Naive thymus-derived CD4-positive, alpha-beta T cell (primary cell): ENCODE measurements at regions not wholly inside any gene's neighbourhood (a gene's known extent, or its start where the extent isn't known, plus 50 kb on each side); places are given as distances from the start of the nearest gene placed in this dataset.

Source experiments
- ATAC-seq: fragments of 150-1000 bp; cut with Tn5 transposase; 2 replicates; pipeline ENCODE4 v1.10.0; 2021; ENCODE audit warnings: mild to moderate bottlenecking, moderate library complexity
- CTCF ChIA-PET: fragments of 350-600 bp; sonication (Branson Sonifier 250); formaldehyde crosslinking; loops from one replicate; lab custom pipeline; 2021; ENCODE audit warnings: antibody characterized with exemption; lab: Charles Lee
- POLR2A ChIA-PET: fragments of 350-600 bp; sonication (Branson Sonifier 250); formaldehyde crosslinking; loops from one replicate; lab custom pipeline; 2021; ENCODE audit warnings: antibody characterized with exemption, inconsistent platforms; lab: Charles Lee
- DNase-seq, 9 donors: peaks; one replicate each; pipeline versions ENCODE4 v3.0.0 to v3.0.0-alpha.2; 2020 to 2022; ENCODE audit warnings: mixed read lengths in 1 of 9
- H3K27ac ChIP-seq: one replicate; pipeline ENCODE4 v1.7.0; 2013; ENCODE audit warnings: mild to moderate bottlenecking, low read depth, low read length, moderate library complexity
- H3K27me3 ChIP-seq, 2 donors: one replicate each; pipeline ENCODE4 v1.7.0; 2013; ENCODE audit warnings: low read length in 2 of 2, mild to moderate bottlenecking in 2 of 2, moderate library complexity in 2 of 2; ENCODE audit not compliant: control insufficient read depth in 2 of 2, insufficient read depth in 2 of 2
- H3K36me3 ChIP-seq, 3 experiments: 1 replicate in 2 of 3; 2 replicates in 1 of 3; pipeline ENCODE4 v1.7.0; 2013; ENCODE audit warnings: low read length in 3 of 3, mild to moderate bottlenecking in 3 of 3, moderate library complexity in 1 of 3; ENCODE audit not compliant: insufficient read depth in 3 of 3, control insufficient read depth in 2 of 3
- H3K4me1 ChIP-seq, 2 donors: one replicate each; pipeline ENCODE4 v1.7.0; 2013; ENCODE audit warnings: low read length in 2 of 2, mild to moderate bottlenecking in 2 of 2, moderate library complexity in 1 of 2; ENCODE audit not compliant: control insufficient read depth in 2 of 2, insufficient read depth in 2 of 2
- H3K4me3 ChIP-seq: 2 replicates; pipeline ENCODE4 v1.7.0; 2013; ENCODE audit warnings: mild to moderate bottlenecking, low read length
- H3K9me3 ChIP-seq, 3 experiments: 1 replicate in 2 of 3; 2 replicates in 1 of 3; pipeline ENCODE4 v1.7.0; 2013; ENCODE audit warnings: low read length in 3 of 3; ENCODE audit not compliant: control insufficient read depth in 2 of 3
- H3K27ac Mint-ChIP-seq, 9 donors: one replicate each; pipeline ENCODE4 v1.8.0; 2020 to 2022; ENCODE audit warnings: mixed read lengths in 9 of 9, mild to moderate bottlenecking in 8 of 9, moderate library complexity in 5 of 9, inconsistent platforms in 2 of 9
- H3K27me3 Mint-ChIP-seq, 5 donors: one replicate each; pipeline ENCODE4 v1.8.0; 2021 to 2022; ENCODE audit warnings: mixed read lengths in 5 of 5, mild to moderate bottlenecking in 1 of 5
- H3K36me3 Mint-ChIP-seq, 5 donors: one replicate each; pipeline ENCODE4 v1.8.0; 2020 to 2022; ENCODE audit warnings: mixed read lengths in 5 of 5, mild to moderate bottlenecking in 3 of 5, inconsistent platforms in 1 of 5
- H3K4me1 Mint-ChIP-seq, 7 donors: one replicate each; pipeline ENCODE4 v1.8.0; 2020 to 2022; ENCODE audit warnings: mixed read lengths in 7 of 7, mild to moderate bottlenecking in 3 of 7, inconsistent platforms in 1 of 7
- H3K4me3 Mint-ChIP-seq, 10 donors: one replicate each; pipeline ENCODE4 v1.8.0; 2020 to 2022; ENCODE audit warnings: mild to moderate bottlenecking in 10 of 10, mixed read lengths in 10 of 10, moderate library complexity in 6 of 10, inconsistent platforms in 2 of 10
- H3K9me3 Mint-ChIP-seq, 11 donors: one replicate each; pipeline ENCODE4 v1.8.0; 2020 to 2022; ENCODE audit warnings: mixed read lengths in 11 of 11, mild to moderate bottlenecking in 4 of 11, inconsistent platforms in 1 of 11, moderate library complexity in 1 of 11
- intact Hi-C, 2 donors: fragments of 100-400 bp; cut with micrococcal nuclease; formaldehyde crosslinking; loops; one replicate each; pipeline ENCODE4 v1.15.1; 2023

DNA sequence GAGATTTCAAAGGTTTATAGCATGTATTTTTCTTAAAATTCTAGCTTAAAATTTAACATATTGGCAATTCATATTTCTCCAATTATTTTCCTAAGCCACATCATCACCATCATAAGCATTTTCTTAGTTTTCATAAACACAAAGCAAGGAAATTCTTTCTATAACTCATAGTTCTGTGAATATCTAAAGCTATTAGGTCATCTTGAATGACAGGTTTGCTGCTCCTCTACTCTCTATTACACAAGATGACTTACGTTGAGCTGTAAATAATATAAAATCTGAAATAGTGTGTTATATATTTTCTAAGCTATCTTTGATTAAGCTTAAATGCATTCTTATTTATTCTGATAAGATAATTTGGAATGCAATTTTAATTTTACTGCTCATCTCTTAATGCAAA is 984.6 kb upstream of the CNTNAP5 start:
- no peaks in the 10 kb centered on the region for H3K36me3 ChIP-seq
- Mint-ChIP-seq H3K27ac (no peak overlapping the region), H3K36me3 (no peaks in the 10 kb centered on the region), H3K9me3 (peaks cover 0 to 27% (median 6%) of the 10 kb centered on the region in 11 donors), H3K27me3 (no peaks in the 10 kb centered on the region), H3K4me1 (no peaks in the 10 kb centered on the region), H3K4me3 (no peak overlapping the region)
- ATAC-seq: no peak
- no peak overlapping the region for H3K27ac ChIP-seq
- H3K4me1 ChIP-seq: no peaks in the 10 kb centered on the region
- peaks cover 0 to 5% (median 0%) of the 10 kb centered on the region in 3 experiments for H3K9me3 ChIP-seq
- H3K27me3 ChIP-seq: no peaks in the 10 kb centered on the region
- CTCF ChIA-PET: no interaction called here
- DNase-seq: no peak
- H3K4me3 ChIP-seq: no peak overlapping the region
- POLR2A ChIA-PET: no interaction called here
- intact Hi-C loops: no loop called here

DNA sequence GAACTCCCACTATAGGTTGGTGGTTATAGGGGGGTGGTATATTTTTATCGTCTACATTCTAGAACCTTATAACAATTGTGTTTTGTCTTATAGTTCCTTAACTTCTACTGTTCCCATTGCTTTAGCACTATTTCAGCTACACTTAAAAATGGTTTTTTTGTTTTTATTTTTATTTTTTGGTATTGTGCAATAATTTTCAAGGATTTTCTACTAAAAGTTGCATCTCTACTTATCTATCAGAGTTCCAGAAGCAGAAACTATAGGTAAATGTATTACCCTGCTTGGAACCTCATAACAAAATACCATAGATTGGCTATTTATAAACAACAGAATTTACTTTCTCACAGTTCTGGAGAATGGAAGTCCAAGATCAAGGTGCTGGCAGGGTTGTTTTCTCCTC is 981.6 kb upstream of the CNTNAP5 start:
- no peaks in the 10 kb centered on the region for H3K27me3 ChIP-seq
- H3K9me3 ChIP-seq: no peaks in the 10 kb centered on the region
- ATAC-seq: no peak
- ChIA-PET CTCF (no interaction called here), POLR2A (no interaction called here)
- H3K9me3 Mint-ChIP-seq: peaks cover 0 to 26% (median 0%) of the 10 kb centered on the region in 11 donors
- no peaks in the 10 kb centered on the region for H3K36me3 Mint-ChIP-seq
- no peak overlapping the region for H3K4me3 Mint-ChIP-seq
- no peak for DNase-seq
- no peaks in the 10 kb centered on the region for H3K4me1 Mint-ChIP-seq
- H3K27ac ChIP-seq: no peak overlapping the region
- H3K36me3 ChIP-seq: no peaks in the 10 kb centered on the region
- H3K27me3 Mint-ChIP-seq: no peaks in the 10 kb centered on the region
- H3K27ac Mint-ChIP-seq: no peak overlapping the region
- intact Hi-C loops: no loop called here
- H3K4me1 ChIP-seq: no peaks in the 10 kb centered on the region
- H3K4me3 ChIP-seq: no peak overlapping the region

DNA sequence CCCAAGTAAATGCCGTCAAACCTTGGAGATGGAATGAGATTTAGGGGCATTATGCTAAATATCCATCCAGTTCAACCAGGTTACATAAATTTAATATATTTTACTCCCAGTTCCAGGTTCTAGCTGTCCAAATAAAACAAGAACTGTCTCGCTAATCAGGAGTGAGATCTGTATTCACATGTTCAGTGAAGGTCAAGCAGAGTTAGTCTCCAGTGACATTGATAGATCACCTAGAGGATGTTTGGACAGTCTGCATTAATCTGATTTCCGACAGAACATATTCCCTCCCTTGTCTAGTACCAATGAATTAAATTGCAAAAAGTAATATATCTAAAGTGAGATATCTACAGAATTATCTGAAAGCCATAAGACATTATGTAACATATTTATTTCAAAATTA is 979.4 kb upstream of the CNTNAP5 start:
- Histone ChIP-seq H3K9me3 (no peaks in the 10 kb centered on the region), H3K27ac (no peak overlapping the region), H3K4me3 (no peak overlapping the region), H3K27me3 (no peaks in the 10 kb centered on the region), H3K4me1 (no peaks in the 10 kb centered on the region), H3K36me3 (no peaks in the 10 kb centered on the region)
- no peak for DNase-seq
- Mint-ChIP-seq H3K9me3 (peaks cover 0 to 11% (median 0%) of the 10 kb centered on the region in 11 donors), H3K4me3 (no peak overlapping the region), H3K36me3 (no peaks in the 10 kb centered on the region), H3K27ac (no peak overlapping the region), H3K27me3 (no peaks in the 10 kb centered on the region), H3K4me1 (no peaks in the 10 kb centered on the region)
- intact Hi-C loops: no loop called here
- ChIA-PET POLR2A (no interaction called here), CTCF (interaction anchor here (1.1 kb wide), 1 partner anchor 25 kb away, joined by 3 read pairs; no protein-coding TSS in a partner anchor)
- ATAC-seq: no peak

DNA sequence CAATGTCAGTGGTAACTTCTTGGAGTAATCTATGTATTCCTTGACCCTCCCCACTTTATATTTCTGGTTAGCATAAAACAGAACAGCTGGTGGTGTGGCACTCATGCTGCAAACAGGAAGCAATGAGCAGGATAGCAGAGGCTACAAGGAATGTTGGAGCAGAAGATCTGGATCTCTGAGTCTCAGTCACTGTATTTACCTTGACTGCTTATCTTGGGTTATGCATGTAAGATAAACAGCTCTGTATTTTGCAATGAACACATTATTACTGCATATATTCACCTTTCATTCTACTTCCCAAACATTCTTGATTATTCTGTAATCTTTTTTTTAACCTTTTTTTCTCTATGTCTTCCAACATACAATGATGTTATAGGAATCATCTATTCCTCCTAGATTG is 977.9 kb upstream of the CNTNAP5 start:
- H3K4me3 Mint-ChIP-seq: no peak overlapping the region
- ATAC-seq: no peak
- H3K9me3 ChIP-seq: no peaks in the 10 kb centered on the region
- ChIA-PET POLR2A (no interaction called here), CTCF (no interaction called here)
- H3K36me3 ChIP-seq: no peaks in the 10 kb centered on the region
- H3K27ac ChIP-seq: no peak overlapping the region
- DNase-seq: no peak
- peaks cover 0 to 16% (median 0%) of the 10 kb centered on the region in 11 donors for H3K9me3 Mint-ChIP-seq
- no peaks in the 10 kb centered on the region for H3K4me1 ChIP-seq
- no peaks in the 10 kb centered on the region for H3K27me3 Mint-ChIP-seq
- H3K27ac Mint-ChIP-seq: no peak overlapping the region
- H3K36me3 Mint-ChIP-seq: no peaks in the 10 kb centered on the region
- intact Hi-C loops: no loop called here
- no peak overlapping the region for H3K4me3 ChIP-seq
- no peaks in the 10 kb centered on the region for H3K4me1 Mint-ChIP-seq
- no peaks in the 10 kb centered on the region for H3K27me3 ChIP-seq

DNA sequence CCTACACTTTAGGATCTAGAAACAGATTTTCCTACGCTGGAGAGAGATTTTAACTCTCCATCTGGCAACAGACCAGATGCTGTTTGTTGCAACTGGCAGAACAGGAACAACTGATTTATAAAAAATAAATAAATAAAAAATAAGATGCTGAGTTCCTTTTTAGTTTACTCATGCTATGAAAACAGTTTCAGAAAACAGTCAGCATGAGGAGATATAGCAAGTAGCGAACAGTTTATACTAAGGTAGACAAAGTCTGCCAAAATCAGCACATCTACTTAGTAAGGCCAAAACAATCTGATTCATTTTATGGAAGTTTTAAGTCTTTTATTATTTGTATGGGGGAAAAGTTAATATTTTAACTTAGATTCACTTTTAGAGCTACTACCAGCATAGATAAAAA is 974.0 kb upstream of the CNTNAP5 start:
- no peak for DNase-seq
- Mint-ChIP-seq H3K4me3 (no peak overlapping the region), H3K27me3 (no peaks in the 10 kb centered on the region), H3K36me3 (no peaks in the 10 kb centered on the region), H3K9me3 (peaks cover 0 to 28% (median 2%) of the 10 kb centered on the region in 11 donors), H3K27ac (no peak overlapping the region), H3K4me1 (no peaks in the 10 kb centered on the region)
- ATAC-seq: no peak
- H3K4me3 ChIP-seq: no peak overlapping the region
- ChIA-PET POLR2A (no interaction called here), CTCF (no interaction called here)
- no peaks in the 10 kb centered on the region for H3K9me3 ChIP-seq
- no peaks in the 10 kb centered on the region for H3K4me1 ChIP-seq
- no peaks in the 10 kb centered on the region for H3K27me3 ChIP-seq
- H3K36me3 ChIP-seq: no peaks in the 10 kb centered on the region
- H3K27ac ChIP-seq: no peak overlapping the region
- intact Hi-C loops: no loop called here

DNA sequence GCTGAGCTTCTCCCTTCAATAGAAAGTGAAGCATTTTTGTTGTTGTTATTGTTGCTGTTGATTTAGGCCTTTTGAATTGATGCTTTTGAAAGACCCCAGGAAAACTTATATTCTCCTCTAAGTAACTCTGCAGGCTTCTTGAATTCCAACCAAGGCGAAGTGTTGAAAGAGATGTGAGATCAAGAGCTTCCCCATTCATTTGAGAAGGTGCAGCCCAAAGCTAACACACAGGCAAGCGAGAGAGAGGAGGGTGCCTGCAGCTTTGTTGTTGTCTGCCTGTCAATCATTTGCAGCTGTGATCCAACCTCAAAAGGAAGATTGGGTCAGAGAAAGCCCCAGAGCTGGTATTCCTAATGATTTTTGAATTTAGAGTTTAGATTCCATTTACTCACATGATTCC is 963.6 kb upstream of the CNTNAP5 start:
- ChIA-PET POLR2A (no interaction called here), CTCF (no interaction called here)
- Mint-ChIP-seq H3K27ac (no peak overlapping the region), H3K4me3 (no peak overlapping the region), H3K27me3 (no peaks in the 10 kb centered on the region), H3K9me3 (peaks cover 1 to 37% (median 11%) of the 10 kb centered on the region in 11 donors), H3K36me3 (peaks cover 0 to 8% (median 0%) of the 10 kb centered on the region in 5 donors), H3K4me1 (no peaks in the 10 kb centered on the region)
- Histone ChIP-seq H3K27ac (no peak overlapping the region), H3K4me3 (no peak overlapping the region), H3K4me1 (no peaks in the 10 kb centered on the region), H3K36me3 (no peaks in the 10 kb centered on the region), H3K9me3 (no peaks in the 10 kb centered on the region), H3K27me3 (no peaks in the 10 kb centered on the region)
- ATAC-seq: no peak
- intact Hi-C loops: no loop called here
- no peak for DNase-seq

DNA sequence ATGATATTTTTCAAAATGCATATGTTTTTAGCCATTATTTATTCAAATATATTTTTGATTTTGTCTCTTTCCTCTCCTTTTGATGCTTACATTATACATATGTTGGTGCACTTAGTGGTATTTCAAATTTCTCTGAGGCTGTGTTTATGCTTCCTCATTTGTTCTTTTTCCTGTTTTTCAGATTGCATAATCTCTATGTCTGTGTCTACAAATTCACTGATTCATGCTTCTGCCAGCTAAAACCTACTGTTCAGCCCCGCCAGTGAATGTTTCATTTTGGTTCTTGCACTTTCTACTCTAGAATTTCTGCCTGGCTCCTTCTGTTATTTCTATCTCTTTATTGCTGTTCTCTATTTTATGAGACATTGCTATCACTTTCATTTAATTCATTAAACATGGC is 951.7 kb upstream of the CNTNAP5 start:
- Mint-ChIP-seq H3K4me3 (no peak overlapping the region), H3K4me1 (no peaks in the 10 kb centered on the region), H3K27ac (no peak overlapping the region), H3K36me3 (peaks cover 0 to 4% (median 0%) of the 10 kb centered on the region in 5 donors), H3K27me3 (no peaks in the 10 kb centered on the region), H3K9me3 (peaks cover 0 to 19% (median 5%) of the 10 kb centered on the region in 11 donors)
- Histone ChIP-seq H3K27me3 (no peaks in the 10 kb centered on the region), H3K36me3 (no peaks in the 10 kb centered on the region), H3K4me3 (no peak overlapping the region), H3K4me1 (no peaks in the 10 kb centered on the region), H3K27ac (no peak overlapping the region), H3K9me3 (no peaks in the 10 kb centered on the region)
- ATAC-seq (no peak), DNase-seq (no peak)
- intact Hi-C loops: no loop called here
- ChIA-PET POLR2A (no interaction called here), CTCF (no interaction called here)
